SK-N-SH treated with all-trans-retinoic acid at 6 μM for 48 hours (cell line): ENCODE measurements at regions not wholly inside any gene's neighbourhood (a gene's known extent, or its start where the extent isn't known, plus 50 kb on each side); places are given as distances from the start of the nearest gene placed in this dataset.

Experiments
- ATAC-seq: fragments of 200-7000 bp; cut with Tn5 transposase; 3 replicates; pipeline ENCODE4 v1.9.1; 2020; ENCODE audit warnings: mild to moderate bottlenecking, moderate library complexity
- CREB5 ChIP-seq: fragments of 250-450 bp; sonication (Bioruptor Pico); IDR thresholded peaks from 2 replicates; pipeline ENCODE4 v1.5.1; 2020; ENCODE audit warnings: low read depth, mild to moderate bottlenecking, moderate library complexity
- CSDC2 ChIP-seq: fragments of 250-450 bp; sonication (Bioruptor Pico); IDR thresholded peaks from 2 replicates; pipeline ENCODE4 v1.5.0; 2020; ENCODE audit warnings: mild to moderate bottlenecking, moderate library complexity
- ESRRG ChIP-seq: fragments of 250-450 bp; sonication (Bioruptor Pico); IDR thresholded peaks from 2 replicates; pipeline ENCODE4 v1.6.1; 2021; ENCODE audit warnings: mild to moderate bottlenecking
- GLIS3 ChIP-seq: fragments of 250-450 bp; sonication (Bioruptor Pico); IDR thresholded peaks from 2 replicates; pipeline ENCODE4 v1.5.0; 2020; ENCODE audit warnings: mild to moderate bottlenecking, moderate library complexity
- ISL1 ChIP-seq: fragments of 250-450 bp; sonication (Bioruptor Pico); IDR thresholded peaks from 2 replicates; pipeline ENCODE4 v2.1.2; 2022; ENCODE audit warnings: mild to moderate bottlenecking, moderate library complexity
- OSR1 ChIP-seq: fragments of 250-450 bp; sonication (Bioruptor Pico); IDR thresholded peaks from 2 replicates; pipeline ENCODE4 v1.8.0; 2022; ENCODE audit warnings: moderate library complexity, mild to moderate bottlenecking, inconsistent platforms
- PPARA ChIP-seq: fragments of 250-450 bp; sonication (Bioruptor Pico); IDR thresholded peaks from 2 replicates; pipeline ENCODE4 v1.5.0; 2020; ENCODE audit warnings: mild to moderate bottlenecking, borderline replicate concordance
- RARB ChIP-seq: fragments of 250-450 bp; sonication (Bioruptor Pico); IDR thresholded peaks from 2 replicates; pipeline ENCODE4 v1.8.0; 2021; ENCODE audit warnings: mild to moderate bottlenecking, moderate library complexity
- SNAI2 ChIP-seq: fragments of 250-450 bp; sonication (Bioruptor Pico); IDR thresholded peaks from 2 replicates; pipeline ENCODE4 v1.5.0; 2020; ENCODE audit warnings: mild to moderate bottlenecking, moderate library complexity
- TCF4 ChIP-seq: fragments of 250-450 bp; sonication (Bioruptor Pico); IDR thresholded peaks from 2 replicates; pipeline ENCODE4 v1.8.0; 2021; ENCODE audit warnings: mild to moderate bottlenecking, moderate library complexity, borderline replicate concordance
- TOX ChIP-seq: fragments of 250-450 bp; sonication (Bioruptor Pico); IDR thresholded peaks from 2 replicates; pipeline ENCODE4 v1.8.0; 2021; ENCODE audit warnings: mild to moderate bottlenecking, moderate library complexity, borderline replicate concordance
- TSHZ2 ChIP-seq: fragments of 250-450 bp; sonication (Bioruptor Pico); IDR thresholded peaks from 2 replicates; pipeline ENCODE4 v1.5.0; 2020; ENCODE audit warnings: mild to moderate bottlenecking, moderate library complexity
- ZC3H10 ChIP-seq: fragments of 250-450 bp; sonication (Bioruptor Pico); IDR thresholded peaks from 2 replicates; pipeline ENCODE4 v1.5.1; 2021; ENCODE audit warnings: mild to moderate bottlenecking, moderate library complexity
- ZFP3 ChIP-seq: fragments of 250-450 bp; sonication (Bioruptor Pico); IDR thresholded peaks from 2 replicates; pipeline ENCODE4 v1.5.0; 2020; ENCODE audit warnings: mild to moderate bottlenecking, moderate library complexity
- ZFP30 ChIP-seq: fragments of 450-650 bp; formaldehyde crosslinking; IDR thresholded peaks from 2 replicates; pipeline ENCODE4 v1.5.0; 2022; ENCODE audit warnings: mild to moderate bottlenecking, moderate library complexity
- ZNF565 ChIP-seq: fragments of 450-650 bp; formaldehyde crosslinking; conservative IDR thresholded peaks from 2 replicates; pipeline ENCODE4 v1.5.0; 2020; ENCODE audit warnings: low read depth, mild to moderate bottlenecking, moderate library complexity
- ZNF70 ChIP-seq: fragments of 450-650 bp; formaldehyde crosslinking; IDR thresholded peaks from 2 replicates; pipeline ENCODE4 v1.5.0; 2020; ENCODE audit warnings: mild to moderate bottlenecking, moderate library complexity
- ZNF8 ChIP-seq: fragments of 450-650 bp; formaldehyde crosslinking; IDR thresholded peaks from 2 replicates; pipeline ENCODE4 v1.5.0; 2020; ENCODE audit warnings: mild to moderate bottlenecking, moderate library complexity
- TF ChIP-seq, protein P1 (sequence below): fragments of 250-450 bp; sonication (Bioruptor Pico); IDR thresholded peaks from 2 replicates; pipeline ENCODE4 v1.8.0; 2021; ENCODE audit warnings: low read depth, mild to moderate bottlenecking, moderate library complexity, borderline replicate concordance

- TF ChIP-seq ZFP30 (CRISPR knock-in tag) (no peak), OSR1 (no peak), PPARA (no peak), ESRRG (no peak), TSHZ2 (CRISPR knock-in tag) (no peak), SNAI2 (CRISPR knock-in tag) (no peak), ZNF8 (CRISPR knock-in tag) (no peak), CREB5 (no peak), TOX (CRISPR knock-in tag) (no peak), CSDC2 (CRISPR knock-in tag) (no peak)
- TF ChIP-seq, protein P1, sequence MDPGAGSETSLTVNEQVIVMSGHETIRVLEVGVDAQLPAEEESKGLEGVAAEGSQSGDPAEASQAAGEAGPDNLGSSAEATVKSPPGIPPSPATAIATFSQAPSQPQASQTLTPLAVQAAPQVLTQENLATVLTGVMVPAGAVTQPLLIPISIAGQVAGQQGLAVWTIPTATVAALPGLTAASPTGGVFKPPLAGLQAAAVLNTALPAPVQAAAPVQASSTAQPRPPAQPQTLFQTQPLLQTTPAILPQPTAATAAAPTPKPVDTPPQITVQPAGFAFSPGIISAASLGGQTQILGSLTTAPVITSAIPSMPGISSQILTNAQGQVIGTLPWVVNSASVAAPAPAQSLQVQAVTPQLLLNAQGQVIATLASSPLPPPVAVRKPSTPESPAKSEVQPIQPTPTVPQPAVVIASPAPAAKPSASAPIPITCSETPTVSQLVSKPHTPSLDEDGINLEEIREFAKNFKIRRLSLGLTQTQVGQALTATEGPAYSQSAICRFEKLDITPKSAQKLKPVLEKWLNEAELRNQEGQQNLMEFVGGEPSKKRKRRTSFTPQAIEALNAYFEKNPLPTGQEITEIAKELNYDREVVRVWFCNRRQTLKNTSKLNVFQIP (CRISPR knock-in tag), result no peak
- ATAC-seq, result no peak
Observed at GRCh38 chr21:29245104-29245643, 53.5 kb upstream of the BACH1 start.

DNA sequence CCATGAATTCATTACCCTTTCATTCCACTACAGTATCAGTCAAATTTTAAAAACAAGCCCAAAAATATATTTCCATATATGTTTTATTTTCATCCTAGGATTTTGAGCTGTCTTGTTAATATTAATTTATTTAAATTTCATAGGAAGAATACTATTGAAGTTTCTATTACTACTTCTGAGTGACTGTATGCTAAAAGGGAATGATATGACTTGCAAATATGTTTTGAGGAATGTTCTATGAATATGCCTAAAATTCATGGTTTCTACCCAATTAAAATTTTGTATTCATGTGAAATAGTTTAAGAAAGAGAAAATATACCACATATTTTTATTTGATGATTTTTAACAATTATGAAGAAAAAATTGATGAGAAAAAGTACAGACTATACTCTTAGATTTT is 52.9 kb upstream of the BACH1 start:
- TF ChIP-seq TSHZ2 (CRISPR knock-in tag) (no peak), ISL1 (CRISPR knock-in tag) (no peak), ESRRG (no peak), TOX (CRISPR knock-in tag) (no peak)
- ATAC-seq, result no peak

GRCh38 chr21:29246614-29247013 is 52.1 kb upstream of the BACH1 start:
- no peak for ATAC-seq

More at GRCh38 chr21:29246614-29247013, 52.1 kb upstream of the BACH1 start:
- TF ChIP-seq ISL1 (CRISPR knock-in tag) (no peak), ZFP3 (CRISPR knock-in tag) (no peak), ZNF8 (CRISPR knock-in tag) (no peak), TSHZ2 (CRISPR knock-in tag) (no peak), GLIS3 (CRISPR knock-in tag) (no peak), OSR1 (no peak), ZC3H10 (CRISPR knock-in tag) (no peak), PPARA (no peak), TOX (CRISPR knock-in tag) (no peak), ZNF565 (CRISPR knock-in tag) (no peak), RARB (CRISPR knock-in tag) (no peak), ZFP30 (CRISPR knock-in tag) (no peak), ZNF70 (no peak), ESRRG (no peak), TCF4 (CRISPR knock-in tag) (no peak)
- TF ChIP-seq, protein P1 (CRISPR knock-in tag), result no peak
